ENCODE measurements at regions not wholly inside any gene's neighbourhood (a gene's known extent, or its start where the extent isn't known, plus 50 kb on each side); places are given as distances from the start of the nearest gene placed in this dataset.

DNA sequence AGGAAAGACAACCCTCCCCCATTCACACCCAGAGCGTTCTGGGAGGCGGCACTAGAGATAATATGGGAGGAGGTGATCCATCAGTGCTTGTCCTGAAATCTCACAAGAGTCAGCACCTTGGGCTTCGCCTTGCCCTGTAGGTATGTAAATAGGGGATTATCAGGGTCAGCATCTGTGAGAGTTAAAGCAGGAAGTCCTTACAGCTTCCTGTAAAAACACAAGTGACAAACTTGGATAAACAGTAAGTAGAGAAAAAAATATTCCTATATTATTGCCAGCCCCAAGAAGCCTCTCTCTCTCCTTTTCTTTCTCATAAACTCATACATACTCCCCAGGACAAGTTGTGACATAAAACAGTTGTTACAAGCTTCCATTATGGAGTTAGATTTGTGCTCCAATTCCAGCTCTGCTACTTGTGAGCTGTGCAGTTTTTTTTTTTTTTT is 187.7 kb downstream of the MAF start:
- no peak for DNase-seq (ENCODE audit: low spot score)
- H4K20me1 ChIP-seq (ENCODE audit: insufficient read depth, low read length), result no peaks in the 10 kb centered on the region
- CTCF ChIA-PET (ENCODE audit: unreplicated experiment), result no interaction called here
- no peak overlapping the region for H3K4me2 ChIP-seq (ENCODE audit: low read length)
- no peaks in the 10 kb centered on the region for H3K9me2 ChIP-seq (ENCODE audit: insufficient read depth, low read length)
- H3K9me3 ChIP-seq (ENCODE audit: low read length), result no peaks in the 10 kb centered on the region
- H3K79me2 ChIP-seq (ENCODE audit: insufficient read depth, low read depth, low read length), result no peaks in the 10 kb centered on the region
- intact Hi-C loops (cut with micrococcal nuclease; ENCODE audit: unreplicated experiment), result no loop called here
- no peak overlapping the region for H2AFZ ChIP-seq (ENCODE audit: low read length)
- H3K4me3 ChIP-seq (ENCODE audit: low read depth, low read length, poor library complexity, severe bottlenecking), result no peak overlapping the region
- no peak for TF ChIP-seq EZH2phosphoT487 (IDR thresholded peaks at IDR 0.05; ENCODE audit: borderline replicate concordance, low read depth, low read length)
- TF ChIP-seq, protein P1, sequence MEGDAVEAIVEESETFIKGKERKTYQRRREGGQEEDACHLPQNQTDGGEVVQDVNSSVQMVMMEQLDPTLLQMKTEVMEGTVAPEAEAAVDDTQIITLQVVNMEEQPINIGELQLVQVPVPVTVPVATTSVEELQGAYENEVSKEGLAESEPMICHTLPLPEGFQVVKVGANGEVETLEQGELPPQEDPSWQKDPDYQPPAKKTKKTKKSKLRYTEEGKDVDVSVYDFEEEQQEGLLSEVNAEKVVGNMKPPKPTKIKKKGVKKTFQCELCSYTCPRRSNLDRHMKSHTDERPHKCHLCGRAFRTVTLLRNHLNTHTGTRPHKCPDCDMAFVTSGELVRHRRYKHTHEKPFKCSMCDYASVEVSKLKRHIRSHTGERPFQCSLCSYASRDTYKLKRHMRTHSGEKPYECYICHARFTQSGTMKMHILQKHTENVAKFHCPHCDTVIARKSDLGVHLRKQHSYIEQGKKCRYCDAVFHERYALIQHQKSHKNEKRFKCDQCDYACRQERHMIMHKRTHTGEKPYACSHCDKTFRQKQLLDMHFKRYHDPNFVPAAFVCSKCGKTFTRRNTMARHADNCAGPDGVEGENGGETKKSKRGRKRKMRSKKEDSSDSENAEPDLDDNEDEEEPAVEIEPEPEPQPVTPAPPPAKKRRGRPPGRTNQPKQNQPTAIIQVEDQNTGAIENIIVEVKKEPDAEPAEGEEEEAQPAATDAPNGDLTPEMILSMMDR (conservative IDR thresholded peaks at IDR 0.05; ENCODE audit: low read length), result no peak
- POLR2A ChIA-PET, result interaction anchor here (0.6 kb wide), 1 partner anchor 484 kb away, joined by 5 read pairs; no protein-coding TSS in a partner anchor
- H3K36me3 ChIP-seq (ENCODE audit: insufficient read depth, low read length), result no peaks in the 10 kb centered on the region
- H3K27ac ChIP-seq (ENCODE audit: low read depth, low read length, poor library complexity, severe bottlenecking), result no peak overlapping the region
- BruUV-seq (replicated peaks), result no TSS peak
- no peaks in the 10 kb centered on the region for H3K4me1 ChIP-seq (ENCODE audit: insufficient read depth, low read length, poor library complexity, severe bottlenecking)

DNA sequence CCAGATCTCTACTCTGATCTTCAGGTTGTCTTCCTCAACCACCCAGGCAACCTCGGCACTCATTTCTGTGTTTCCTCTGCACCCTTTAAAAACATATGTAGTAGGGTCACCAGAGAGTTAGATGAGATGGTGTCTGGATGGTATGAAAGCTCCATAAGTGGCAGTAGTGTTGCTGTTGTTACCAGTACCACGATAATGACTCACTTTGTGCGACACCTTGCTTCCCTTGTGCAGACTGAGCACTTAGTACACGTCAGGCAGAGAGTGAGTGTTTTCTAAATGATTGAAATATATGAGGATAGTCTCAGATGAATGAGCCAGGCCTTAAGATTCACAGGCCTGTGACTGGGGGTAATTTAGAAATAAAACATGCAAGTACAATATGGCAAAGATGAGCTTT is 188.7 kb downstream of the MAF start:
- TF ChIP-seq, protein P1 (conservative IDR thresholded peaks at IDR 0.05; ENCODE audit: low read length), result no peak
- TF ChIP-seq EZH2phosphoT487 (IDR thresholded peaks at IDR 0.05; ENCODE audit: borderline replicate concordance, low read depth, low read length), result no peak
- no peaks in the 10 kb centered on the region for H3K9me2 ChIP-seq (ENCODE audit: insufficient read depth, low read length)
- no peaks in the 10 kb centered on the region for H3K79me2 ChIP-seq (ENCODE audit: insufficient read depth, low read depth, low read length)
- H3K4me3 ChIP-seq (ENCODE audit: low read depth, low read length, poor library complexity, severe bottlenecking), result no peak overlapping the region
- intact Hi-C loops (cut with micrococcal nuclease; ENCODE audit: unreplicated experiment), result no loop called here
- H2AFZ ChIP-seq (ENCODE audit: low read length), result no peak overlapping the region
- BruUV-seq (replicated peaks), result no TSS peak
- no peak overlapping the region for H3K27ac ChIP-seq (ENCODE audit: low read depth, low read length, poor library complexity, severe bottlenecking)
- no peak for DNase-seq (ENCODE audit: low spot score)
- no peak overlapping the region for H3K4me2 ChIP-seq (ENCODE audit: low read length)
- ChIA-PET CTCF (ENCODE audit: unreplicated experiment) (no interaction called here), POLR2A (interaction anchor here (0.6 kb wide), 1 partner anchor 62 kb away, joined by 3 read pairs; no protein-coding TSS in a partner anchor)
- H3K36me3 ChIP-seq (ENCODE audit: insufficient read depth, low read length), result no peaks in the 10 kb centered on the region
- no peaks in the 10 kb centered on the region for H3K9me3 ChIP-seq (ENCODE audit: low read length)
- H4K20me1 ChIP-seq (ENCODE audit: insufficient read depth, low read length), result no peaks in the 10 kb centered on the region
- no peaks in the 10 kb centered on the region for H3K4me1 ChIP-seq (ENCODE audit: insufficient read depth, low read length, poor library complexity, severe bottlenecking)

DNA sequence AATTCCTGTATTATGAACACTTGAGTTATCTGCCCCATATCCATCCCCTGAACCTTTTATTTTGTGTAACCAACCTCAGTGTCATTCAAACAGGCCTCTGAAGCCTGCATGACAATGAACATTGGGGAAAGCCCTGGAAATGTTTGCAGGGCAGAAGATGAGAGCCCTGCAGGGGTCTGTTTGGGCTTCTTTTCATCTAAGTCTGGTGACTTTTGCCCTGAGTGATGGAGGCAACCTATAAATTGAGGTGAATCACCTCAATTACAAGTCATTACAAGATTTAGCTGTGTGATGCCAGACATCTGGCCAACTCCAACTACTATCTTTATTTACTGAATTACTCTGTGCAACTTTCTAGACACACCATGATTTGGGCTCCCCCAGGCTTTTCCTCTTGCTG is 189.2 kb downstream of the MAF start:
- H3K36me3 ChIP-seq (ENCODE audit: insufficient read depth, low read length), result no peaks in the 10 kb centered on the region
- no peaks in the 10 kb centered on the region for H3K79me2 ChIP-seq (ENCODE audit: insufficient read depth, low read depth, low read length)
- intact Hi-C loops (cut with micrococcal nuclease; ENCODE audit: unreplicated experiment), result no loop called here
- no TSS peak for BruUV-seq (replicated peaks)
- no peak overlapping the region for H3K27ac ChIP-seq (ENCODE audit: low read depth, low read length, poor library complexity, severe bottlenecking)
- H4K20me1 ChIP-seq (ENCODE audit: insufficient read depth, low read length), result no peaks in the 10 kb centered on the region
- H3K4me1 ChIP-seq (ENCODE audit: insufficient read depth, low read length, poor library complexity, severe bottlenecking), result no peaks in the 10 kb centered on the region
- no peak overlapping the region for H3K4me2 ChIP-seq (ENCODE audit: low read length)
- DNase-seq (ENCODE audit: low spot score), result no peak
- no peaks in the 10 kb centered on the region for H3K9me3 ChIP-seq (ENCODE audit: low read length)
- ChIA-PET CTCF (ENCODE audit: unreplicated experiment) (no interaction called here), POLR2A (no interaction called here)
- H3K9me2 ChIP-seq (ENCODE audit: insufficient read depth, low read length), result no peaks in the 10 kb centered on the region
- no peak overlapping the region for H2AFZ ChIP-seq (ENCODE audit: low read length)
- TF ChIP-seq, protein P1 (conservative IDR thresholded peaks at IDR 0.05; ENCODE audit: low read length), result no peak
- TF ChIP-seq EZH2phosphoT487 (IDR thresholded peaks at IDR 0.05; ENCODE audit: borderline replicate concordance, low read depth, low read length), result no peak
- H3K4me3 ChIP-seq (ENCODE audit: low read depth, low read length, poor library complexity, severe bottlenecking), result no peak overlapping the region
